ENCODE measurements at regions not wholly inside any gene's neighbourhood (a gene's known extent, or its start where the extent isn't known, plus 50 kb on each side); places are given as distances from the start of the nearest gene placed in this dataset.

DNA sequence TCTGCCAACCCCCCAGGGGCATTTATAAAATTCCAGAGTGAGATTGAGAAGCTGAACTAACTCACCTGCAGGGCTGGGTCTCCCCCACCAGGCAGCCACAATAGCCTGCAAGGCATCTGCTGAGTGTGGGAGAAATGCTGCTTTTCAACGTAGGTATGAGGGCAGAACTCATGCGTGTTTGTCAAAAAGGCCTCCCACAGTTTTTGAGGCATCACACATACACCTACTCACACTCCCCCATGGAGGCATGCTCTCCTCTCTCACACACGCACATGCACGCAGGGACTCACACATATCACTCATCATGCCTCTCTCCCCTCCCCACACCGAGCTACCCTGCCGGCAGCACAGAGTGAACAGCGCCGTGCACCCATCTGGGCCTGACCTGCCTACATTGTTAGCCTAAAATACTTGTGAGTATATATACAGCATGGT is 390.5 kb downstream of the FGF9 start:
- DNase-seq (ENCODE audit: low spot score) = no peak

DNA sequence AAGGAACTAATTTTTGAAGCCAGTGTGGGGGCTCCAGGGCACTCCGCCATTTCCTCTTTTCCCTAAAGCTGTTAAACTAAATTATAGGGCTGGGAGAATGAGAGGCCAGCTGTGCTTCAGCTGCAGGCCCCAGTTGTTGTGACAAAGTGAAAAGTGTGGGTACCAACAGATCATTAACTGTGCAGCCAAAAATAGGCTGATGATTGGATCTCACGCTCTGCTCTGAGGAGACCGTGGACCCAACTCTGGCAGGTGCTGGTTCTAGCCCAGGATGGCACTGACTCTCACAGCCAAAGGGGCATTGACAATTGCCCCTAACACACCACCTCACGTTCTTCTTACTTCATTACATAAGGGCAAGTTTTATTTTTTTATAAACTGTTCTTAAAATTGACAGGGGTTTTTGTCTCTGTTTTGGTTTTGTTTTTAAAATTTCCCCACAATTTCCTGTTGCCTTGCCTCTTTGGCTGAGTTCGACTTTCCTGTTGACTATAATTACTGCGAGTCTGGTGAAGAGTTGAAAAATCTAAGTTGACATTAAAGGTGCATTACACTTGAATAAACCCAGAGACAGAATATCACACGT is 391.0 kb downstream of the FGF9 start:
- no peak for DNase-seq (ENCODE audit: low spot score)

GRCh38 chr13:22062478-22063205 is 391.8 kb downstream of the FGF9 start:
- DNase-seq (ENCODE audit: low spot score) = no peak

GRCh38 chr13:22063416-22064124 is 392.7 kb downstream of the FGF9 start:
- DNase-seq (ENCODE audit: low spot score) = no peak

DNA sequence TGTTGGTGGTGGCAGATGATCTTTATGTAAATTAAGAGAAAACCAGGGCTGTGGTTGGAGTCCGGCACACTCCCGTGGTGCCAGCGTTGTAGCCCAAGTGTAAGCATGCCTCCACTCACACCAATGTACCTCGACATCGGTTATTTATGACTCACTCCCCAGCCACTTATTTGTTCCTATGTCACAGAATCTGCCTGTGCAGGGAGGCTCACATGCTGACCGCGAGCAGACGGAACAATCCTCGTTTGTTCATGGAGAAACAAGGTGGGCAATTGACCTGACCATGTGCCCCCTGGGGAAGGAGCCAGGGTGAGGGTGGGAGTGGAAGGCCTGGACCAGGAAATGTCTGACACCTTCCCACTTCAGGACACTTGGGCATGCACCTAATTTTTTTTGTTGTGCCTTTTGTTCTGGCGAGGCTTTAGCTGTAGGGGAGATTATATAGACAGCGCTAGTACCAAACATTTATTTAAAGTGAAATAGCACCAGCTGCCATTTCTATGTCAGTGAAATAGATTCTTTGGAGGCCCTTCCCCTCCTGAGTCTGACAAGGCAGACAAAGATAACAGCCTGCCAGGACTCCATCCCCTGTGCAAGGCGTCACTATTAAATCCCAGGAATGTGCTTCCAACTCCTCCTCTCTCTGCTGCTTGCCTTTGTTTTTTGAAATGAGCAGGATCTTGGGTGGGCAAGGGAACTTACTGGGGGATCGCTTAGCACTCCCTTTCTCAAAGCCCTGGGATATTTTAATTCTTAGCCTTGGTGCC is 394.2 kb downstream of the FGF9 start:
- no peak for DNase-seq (ENCODE audit: low spot score)

GRCh38 chr13:22073718-22074117 is 402.8 kb downstream of the FGF9 start:
- DNase-seq (ENCODE audit: low spot score) = no peak

- DNase-seq (ENCODE audit: low spot score) = no peak
Measured at GRCh38 chr13:22074403-22074802, 403.5 kb downstream of the FGF9 start.

GRCh38 chr13:22076658-22077057 is 405.8 kb downstream of the FGF9 start:
- DNase-seq (ENCODE audit: low spot score) = no peak

GRCh38 chr13:22077205-22077683 is 406.4 kb downstream of the FGF9 start:
- no peak for DNase-seq (ENCODE audit: low spot score)

DNA sequence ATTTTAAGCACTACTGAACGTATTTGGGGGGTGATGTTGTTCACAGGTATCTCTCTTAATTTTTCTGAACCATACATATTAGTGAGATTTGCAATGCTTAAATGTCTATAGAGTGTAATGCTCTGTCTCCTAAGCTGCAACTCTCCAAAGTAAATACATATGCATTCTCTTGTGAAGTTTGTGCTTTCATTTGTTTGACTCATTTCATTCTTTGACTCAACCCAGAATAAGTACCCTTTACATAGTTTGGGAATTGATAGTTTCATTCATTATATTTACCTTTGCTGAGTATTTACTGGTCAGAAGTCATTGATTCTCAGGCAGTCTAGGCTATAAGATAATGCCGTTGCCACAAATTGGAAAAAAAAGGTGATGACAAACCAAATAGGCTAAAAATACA is 406.9 kb downstream of the FGF9 start:
- no peak for DNase-seq (ENCODE audit: low spot score)

DNA sequence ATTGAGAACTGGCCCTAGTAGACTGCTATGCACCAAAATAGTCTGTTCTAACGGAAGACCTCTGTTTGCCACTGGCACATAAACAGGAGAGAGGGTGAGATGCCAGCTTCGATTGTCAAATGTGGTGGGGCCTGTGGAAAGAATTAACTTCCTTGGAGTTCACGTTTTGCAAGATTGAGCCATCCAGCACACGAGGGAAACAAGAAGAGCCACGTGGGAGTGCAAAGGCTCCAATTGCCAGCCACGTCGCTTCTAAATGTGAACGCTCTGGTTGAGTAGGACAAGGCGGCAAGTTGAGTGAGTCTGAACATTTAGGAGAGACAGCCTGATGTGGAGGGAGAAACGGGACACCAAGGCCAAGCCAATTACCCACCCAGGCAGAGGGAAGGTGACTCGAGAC is 409.1 kb downstream of the FGF9 start:
- DNase-seq (ENCODE audit: low spot score) = no peak

- DNase-seq (ENCODE audit: low spot score) = no peak
Measured at GRCh38 chr13:22080832-22081231, 410.0 kb downstream of the FGF9 start.

- no peak for DNase-seq (ENCODE audit: low spot score)
Measured at GRCh38 chr13:22081430-22081829, 410.6 kb downstream of the FGF9 start.

GRCh38 chr13:22082030-22082429 is 411.2 kb downstream of the FGF9 start:
- no peak for DNase-seq (ENCODE audit: low spot score)

DNA sequence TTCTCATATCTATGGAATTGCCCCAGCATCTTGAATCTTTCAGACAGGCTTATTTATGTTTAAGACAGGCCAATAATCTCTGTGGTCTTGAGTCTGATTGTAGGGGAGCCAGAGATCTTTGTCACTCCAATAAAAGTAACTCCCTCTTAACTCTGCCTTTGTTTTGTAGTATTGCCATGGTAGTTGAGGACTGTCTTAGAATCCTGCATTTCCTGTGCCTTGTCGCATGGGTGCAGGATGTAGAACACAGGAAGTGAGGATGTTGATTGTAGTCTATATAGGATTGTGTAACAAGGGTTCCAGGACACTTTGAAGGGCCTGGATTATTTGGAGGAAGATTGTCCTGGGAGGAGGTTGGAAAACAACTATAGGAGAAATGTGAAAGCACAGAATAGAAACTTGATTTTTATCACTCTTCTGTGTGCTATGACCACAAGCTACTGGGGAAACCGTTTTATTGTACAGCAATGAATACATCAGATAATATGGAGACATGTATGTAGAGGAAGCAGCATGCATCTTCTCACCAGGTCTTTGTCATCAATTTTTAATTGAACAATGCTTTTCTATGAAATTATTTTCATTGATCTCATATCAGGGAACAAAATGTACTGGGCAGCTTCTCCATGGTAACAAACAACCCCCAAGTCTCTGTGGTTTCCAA is 411.7 kb downstream of the FGF9 start:
- DNase-seq (ENCODE audit: low spot score) = no peak

DNA sequence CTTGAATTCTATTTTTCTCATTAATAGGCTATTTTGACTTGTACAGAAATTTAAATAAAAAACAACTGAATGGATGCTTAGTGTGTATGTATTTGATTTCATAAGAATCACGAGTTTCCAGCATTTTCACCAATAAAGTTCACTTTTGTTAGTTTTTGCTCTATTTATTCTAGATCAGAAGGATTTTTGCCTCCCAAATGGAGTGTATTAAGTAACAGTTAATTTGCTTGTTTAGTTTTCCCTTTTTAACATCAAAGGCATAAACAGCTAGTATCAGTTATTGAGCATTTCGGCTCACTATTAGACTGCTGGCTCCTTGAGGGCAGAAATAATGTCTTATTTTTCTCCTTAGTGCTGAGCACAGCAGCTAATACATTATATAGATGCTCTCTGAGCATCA is 414.1 kb downstream of the FGF9 start:
- DNase-seq (ENCODE audit: low spot score) = no peak

DNA sequence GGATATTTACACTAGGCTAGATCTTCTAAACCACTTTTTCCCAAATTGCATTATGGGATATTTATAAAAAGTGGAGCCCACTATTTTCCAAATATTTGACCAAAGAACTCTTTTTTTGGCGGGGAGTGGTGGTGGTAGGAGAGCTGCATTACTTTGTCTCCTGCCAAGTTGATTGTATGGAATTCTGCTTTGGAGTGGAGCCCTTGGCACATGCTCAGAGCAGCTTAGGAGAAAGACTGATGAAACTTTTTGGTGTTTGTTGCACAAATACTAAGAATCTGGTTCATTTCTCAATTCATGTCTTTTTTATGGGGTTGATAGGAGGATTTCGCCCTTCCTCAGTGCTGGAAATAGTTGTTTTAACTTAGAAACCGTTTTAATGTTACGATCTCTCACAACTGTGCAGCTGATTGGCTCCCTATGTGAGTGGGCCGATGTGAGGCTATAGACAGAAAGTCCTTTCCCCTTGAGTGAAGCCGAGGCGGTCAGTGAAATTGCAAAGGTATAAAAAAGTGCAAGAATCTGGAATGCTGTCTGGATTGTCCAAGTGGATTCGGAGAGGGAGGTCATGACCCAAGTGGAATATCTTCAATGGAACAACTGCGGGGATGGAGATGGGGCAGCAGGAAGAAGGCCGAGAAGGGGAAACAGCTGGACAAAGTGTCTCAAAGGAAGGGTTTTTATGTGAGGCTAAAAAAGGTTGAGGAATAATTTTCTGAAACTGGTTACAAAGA is 415.9 kb downstream of the FGF9 start:
- no peak for DNase-seq (ENCODE audit: low spot score)

GRCh38 chr13:22090106-22090505 is 419.2 kb downstream of the FGF9 start:
- DNase-seq (ENCODE audit: low spot score) = no peak

DNA sequence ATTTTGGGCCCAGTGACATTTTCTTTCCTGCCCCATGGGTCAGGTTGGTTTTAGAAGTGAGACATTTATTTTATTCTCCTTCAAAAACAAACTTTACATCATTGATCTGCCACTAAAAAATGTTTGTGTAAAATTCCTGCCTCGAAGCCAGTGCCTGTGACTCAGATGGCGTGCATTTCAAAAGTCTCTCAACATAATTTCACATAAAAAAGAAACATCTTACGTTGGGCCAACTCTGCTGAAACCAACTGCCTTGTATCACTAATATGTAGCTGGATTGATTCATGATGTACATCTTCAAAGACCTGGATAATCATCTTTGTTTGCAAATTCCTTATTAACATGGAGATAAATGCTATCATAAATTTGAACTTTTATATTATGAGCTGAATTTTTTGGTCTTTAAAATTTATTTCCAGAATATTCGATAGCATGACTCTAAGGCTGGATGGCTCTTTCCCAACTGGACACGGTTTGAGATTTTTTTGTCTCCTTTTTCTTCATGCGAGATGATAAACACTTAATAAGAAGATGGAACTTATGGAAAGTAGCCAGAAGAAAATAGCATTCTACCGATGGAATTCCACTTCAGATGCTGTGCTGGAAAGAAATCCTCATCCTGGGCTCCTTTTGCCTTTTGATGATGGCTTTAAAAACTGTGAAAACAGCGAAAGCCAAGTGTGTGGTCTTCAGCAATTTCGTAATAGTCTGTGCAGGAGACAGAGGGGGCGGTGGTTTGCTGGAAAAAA is 420.5 kb downstream of the FGF9 start:
- DNase-seq (ENCODE audit: low spot score) = no peak

DNA sequence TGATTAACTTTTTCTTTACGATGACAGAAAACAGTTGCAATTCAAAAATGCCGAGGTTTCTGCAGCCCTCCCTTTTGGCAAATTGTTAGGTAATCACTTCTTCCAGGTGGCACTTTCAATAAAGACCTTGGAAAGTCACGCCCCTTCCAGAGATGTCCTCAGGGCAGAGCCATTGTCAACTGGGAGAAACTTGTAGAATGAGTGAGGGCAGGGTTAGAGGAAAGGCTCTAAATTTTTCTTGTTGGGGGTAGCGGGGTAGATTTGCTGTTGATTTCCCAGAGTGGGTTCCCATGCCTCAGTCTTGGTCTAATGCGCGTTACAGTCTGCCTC is 421.1 kb downstream of the FGF9 start:
- no peak for DNase-seq (ENCODE audit: low spot score)
